ENCODE measurements at regions not wholly inside any gene's neighbourhood (a gene's known extent, or its start where the extent isn't known, plus 50 kb on each side); places are given as distances from the start of the nearest gene placed in this dataset.

GRCh38 chr21:35921471-35921870 lies 138.9 kb downstream of the SETD4 start:
- no peak for DNase-seq (ENCODE audit: low spot score)
- H3K4me3 Mint-ChIP-seq (ENCODE audit: unreplicated experiment) = no peak overlapping the region
- no peaks in the 10 kb centered on the region for H3K36me3 Mint-ChIP-seq (ENCODE audit: low read depth)
- no peaks in the 10 kb centered on the region for H3K27me3 Mint-ChIP-seq (ENCODE audit: low read depth)
- no peak for TF ChIP-seq CTCF (IDR thresholded peaks at IDR 0.05)
- no peak overlapping the region for H3K27ac Mint-ChIP-seq (ENCODE audit: unreplicated experiment)
- peaks cover 2% of the 10 kb centered on the region for H3K9me3 Mint-ChIP-seq (ENCODE audit: low read depth)
- peaks cover 10% of the 10 kb centered on the region for H3K4me1 Mint-ChIP-seq (ENCODE audit: low read depth)

GRCh38 chr21:35920436-35920835 lies 139.9 kb downstream of the SETD4 start:
- Mint-ChIP-seq H3K36me3 (ENCODE audit: low read depth) (no peaks in the 10 kb centered on the region), H3K4me1 (ENCODE audit: low read depth) (peaks cover 7% of the 10 kb centered on the region), H3K27ac (ENCODE audit: unreplicated experiment) (no peak overlapping the region), H3K4me3 (ENCODE audit: unreplicated experiment) (no peak overlapping the region), H3K27me3 (ENCODE audit: low read depth) (no peaks in the 10 kb centered on the region), H3K9me3 (ENCODE audit: low read depth) (peaks cover 3% of the 10 kb centered on the region)
- no peak for DNase-seq (ENCODE audit: low spot score)
- no peak for TF ChIP-seq CTCF (IDR thresholded peaks at IDR 0.05)

GRCh38 chr21:35915030-35915429 lies 145.3 kb downstream of the SETD4 start:
- no peak for DNase-seq (ENCODE audit: low spot score)
- TF ChIP-seq CTCF (IDR thresholded peaks at IDR 0.05) = no peak
- no peaks in the 10 kb centered on the region for H3K27me3 Mint-ChIP-seq (ENCODE audit: low read depth)
- H3K27ac Mint-ChIP-seq (ENCODE audit: unreplicated experiment) = no peak overlapping the region
- H3K36me3 Mint-ChIP-seq (ENCODE audit: low read depth) = no peaks in the 10 kb centered on the region
- no peak overlapping the region for H3K4me3 Mint-ChIP-seq (ENCODE audit: unreplicated experiment)
- H3K4me1 Mint-ChIP-seq (ENCODE audit: low read depth) = peaks cover 11% of the 10 kb centered on the region
- peaks cover 13% of the 10 kb centered on the region for H3K9me3 Mint-ChIP-seq (ENCODE audit: low read depth)

DNA sequence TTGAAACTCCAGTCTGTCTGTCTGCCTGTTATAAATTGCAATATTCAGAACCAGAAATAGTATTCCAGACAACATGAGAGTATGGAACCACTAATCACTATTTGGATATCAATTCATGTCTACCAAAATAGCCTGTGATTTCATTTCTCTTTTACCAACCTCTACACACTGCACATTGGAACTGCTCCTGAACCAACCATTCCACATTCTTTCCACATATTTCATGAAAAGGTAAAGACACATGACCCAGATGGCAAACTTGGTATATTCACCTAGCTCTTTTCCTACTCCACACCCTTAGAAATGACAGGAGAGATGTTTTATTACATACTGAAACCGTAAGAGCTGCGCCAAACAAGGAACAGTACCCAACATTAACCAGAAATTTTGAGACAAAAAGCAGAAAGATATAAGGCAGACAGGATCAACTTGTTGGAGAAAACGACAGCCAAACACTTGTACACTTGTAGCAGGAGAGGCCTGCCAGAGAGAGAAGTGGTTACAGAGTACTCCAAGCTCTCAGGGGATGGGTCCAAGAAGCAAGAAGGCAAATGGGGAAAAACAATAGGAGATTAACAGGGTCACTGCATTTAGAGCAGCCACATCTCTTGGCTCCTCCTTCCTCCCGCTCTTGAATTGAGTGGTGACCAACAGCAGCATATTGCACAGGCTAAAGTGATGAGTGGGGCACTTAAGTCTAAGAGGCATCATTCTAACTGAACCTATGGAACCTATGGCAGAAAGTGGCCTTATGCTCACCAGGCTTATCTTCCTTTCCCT lies 148.7 kb downstream of the SETD4 start:
- no peak overlapping the region for H3K27ac Mint-ChIP-seq (ENCODE audit: unreplicated experiment)
- no peaks in the 10 kb centered on the region for H3K27me3 Mint-ChIP-seq (ENCODE audit: low read depth)

More for the DNA sequence above, 148.7 kb downstream of the SETD4 start:
- H3K9me3 Mint-ChIP-seq (ENCODE audit: low read depth) = peaks cover 11% of the 10 kb centered on the region
- TF ChIP-seq CTCF (IDR thresholded peaks at IDR 0.05) = no peak
- no peak for DNase-seq (ENCODE audit: low spot score)
- no peak overlapping the region for H3K4me3 Mint-ChIP-seq (ENCODE audit: unreplicated experiment)
- H3K36me3 Mint-ChIP-seq (ENCODE audit: low read depth) = no peaks in the 10 kb centered on the region
- peaks cover 27% of the 10 kb centered on the region for H3K4me1 Mint-ChIP-seq (ENCODE audit: low read depth)
